Astrocyte of the hippocampus (primary cell): ENCODE measurements at regions not wholly inside any gene's neighbourhood (a gene's known extent, or its start where the extent isn't known, plus 50 kb on each side); places are given as distances from the start of the nearest gene placed in this dataset.
"Not testable (repeated sequence)": the region's sequence is repeated elsewhere in the genome, so short reads cannot be mapped to it uniquely, and the experiment has no call there.

Experiments used
- DNase-seq: peaks from one replicate; pipeline ENCODE4 v3.0.0; 2011; ENCODE audit warnings: low read depth, low spot score

GRCh38 chr2:138269765-138270164, 231.8 kb upstream of the SPOPL start:
- DNase-seq: peak; percentile 74

- DNase-seq: no peak
These were observed 230.1 kb upstream of the SPOPL start for GRCh38 chr2:138271467-138271866.

GRCh38 chr2:138272524-138273195, 228.9 kb upstream of the SPOPL start:
- DNase-seq: no peak

- not testable (repeated sequence) for DNase-seq
These were observed 228.3 kb upstream of the SPOPL start for GRCh38 chr2:138273280-138273679.

- DNase-seq: no peak
These were observed 226.9 kb upstream of the SPOPL start for GRCh38 chr2:138274421-138275291.

- no peak for DNase-seq
These were observed 226.3 kb upstream of the SPOPL start for GRCh38 chr2:138275292-138275690.

GRCh38 chr2:138275881-138276280, 225.7 kb upstream of the SPOPL start:
- no peak for DNase-seq

GRCh38 chr2:138276339-138276738, 225.2 kb upstream of the SPOPL start:
- DNase-seq: peak; percentile 21

GRCh38 chr2:138277062-138277461, 224.5 kb upstream of the SPOPL start:
- no peak for DNase-seq

GRCh38 chr2:138279871-138280270, 221.7 kb upstream of the SPOPL start:
- no peak for DNase-seq

GRCh38 chr2:138280999-138281695, 220.4 kb upstream of the SPOPL start:
- no peak for DNase-seq

GRCh38 chr2:138282014-138282672, 219.4 kb upstream of the SPOPL start:
- DNase-seq: no peak

GRCh38 chr2:138291805-138292204, 209.8 kb upstream of the SPOPL start:
- DNase-seq: no peak

- DNase-seq: no peak
These were observed 208.5 kb upstream of the SPOPL start for GRCh38 chr2:138293045-138293444.

- no peak for DNase-seq
These were observed 208.0 kb upstream of the SPOPL start for GRCh38 chr2:138293549-138293948.

- DNase-seq: no peak
These were observed 207.1 kb upstream of the SPOPL start for GRCh38 chr2:138294451-138294850.

GRCh38 chr2:138296365-138296764, 205.2 kb upstream of the SPOPL start:
- no peak for DNase-seq

- no peak for DNase-seq
These were observed 203.3 kb upstream of the SPOPL start for GRCh38 chr2:138298120-138298814.

GRCh38 chr2:138298900-138299299, 202.7 kb upstream of the SPOPL start:
- no peak for DNase-seq

- DNase-seq: no peak
These were observed 194.9 kb upstream of the SPOPL start for GRCh38 chr2:138306626-138307025.

GRCh38 chr2:138307099-138307498, 194.5 kb upstream of the SPOPL start:
- DNase-seq: no peak
